OCI-LY7 (cell line): ENCODE measurements at regions not wholly inside any gene's neighbourhood (a gene's known extent, or its start where the extent isn't known, plus 50 kb on each side); places are given as distances from the start of the nearest gene placed in this dataset.

Experiments
- EZH2phosphoT487 ChIP-seq: fragments of 200-600 bp; sonication (generic); IDR thresholded peaks from 2 replicates; pipeline ENCODE4 v1.6.1; 2018; ENCODE audit warnings: low read depth, borderline replicate concordance, mild to moderate bottlenecking, mixed run types, antibody characterized with exemption, low read length, moderate library complexity, mixed read lengths
- TF ChIP-seq, protein P1 (sequence below): fragments of 200-600 bp; sonication (generic); conservative IDR thresholded peaks from 2 replicates; pipeline ENCODE4 v1.5.1; 2014; ENCODE audit warnings: mild to moderate bottlenecking, antibody characterized with exemption, low read length, moderate library complexity, mixed read lengths

DNA sequence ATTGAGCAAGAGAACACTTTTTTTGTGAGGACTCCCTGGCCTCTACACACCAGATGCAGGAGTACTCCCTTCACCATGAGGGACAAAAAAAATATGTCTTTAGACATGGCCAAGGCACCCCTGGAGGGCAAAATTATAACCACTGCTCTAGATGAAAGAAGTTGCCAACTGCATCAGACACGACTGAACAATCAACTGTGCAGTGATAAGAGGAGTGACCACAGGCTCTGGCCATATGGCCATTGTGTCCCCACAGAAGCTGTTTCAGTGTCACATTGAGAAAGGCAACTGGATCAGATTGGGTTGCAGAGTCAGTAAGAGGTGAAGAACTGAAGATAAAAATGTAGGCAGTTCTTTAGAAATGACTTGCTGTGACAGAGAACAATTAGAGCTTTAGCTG is 85.7 kb downstream of the C6orf118 start:
- TF ChIP-seq, protein P1, sequence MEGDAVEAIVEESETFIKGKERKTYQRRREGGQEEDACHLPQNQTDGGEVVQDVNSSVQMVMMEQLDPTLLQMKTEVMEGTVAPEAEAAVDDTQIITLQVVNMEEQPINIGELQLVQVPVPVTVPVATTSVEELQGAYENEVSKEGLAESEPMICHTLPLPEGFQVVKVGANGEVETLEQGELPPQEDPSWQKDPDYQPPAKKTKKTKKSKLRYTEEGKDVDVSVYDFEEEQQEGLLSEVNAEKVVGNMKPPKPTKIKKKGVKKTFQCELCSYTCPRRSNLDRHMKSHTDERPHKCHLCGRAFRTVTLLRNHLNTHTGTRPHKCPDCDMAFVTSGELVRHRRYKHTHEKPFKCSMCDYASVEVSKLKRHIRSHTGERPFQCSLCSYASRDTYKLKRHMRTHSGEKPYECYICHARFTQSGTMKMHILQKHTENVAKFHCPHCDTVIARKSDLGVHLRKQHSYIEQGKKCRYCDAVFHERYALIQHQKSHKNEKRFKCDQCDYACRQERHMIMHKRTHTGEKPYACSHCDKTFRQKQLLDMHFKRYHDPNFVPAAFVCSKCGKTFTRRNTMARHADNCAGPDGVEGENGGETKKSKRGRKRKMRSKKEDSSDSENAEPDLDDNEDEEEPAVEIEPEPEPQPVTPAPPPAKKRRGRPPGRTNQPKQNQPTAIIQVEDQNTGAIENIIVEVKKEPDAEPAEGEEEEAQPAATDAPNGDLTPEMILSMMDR: no peak
- TF ChIP-seq EZH2phosphoT487: no peak
